ENCODE measurements at regions not wholly inside any gene's neighbourhood (a gene's known extent, or its start where the extent isn't known, plus 50 kb on each side); places are given as distances from the start of the nearest gene placed in this dataset.

DNA sequence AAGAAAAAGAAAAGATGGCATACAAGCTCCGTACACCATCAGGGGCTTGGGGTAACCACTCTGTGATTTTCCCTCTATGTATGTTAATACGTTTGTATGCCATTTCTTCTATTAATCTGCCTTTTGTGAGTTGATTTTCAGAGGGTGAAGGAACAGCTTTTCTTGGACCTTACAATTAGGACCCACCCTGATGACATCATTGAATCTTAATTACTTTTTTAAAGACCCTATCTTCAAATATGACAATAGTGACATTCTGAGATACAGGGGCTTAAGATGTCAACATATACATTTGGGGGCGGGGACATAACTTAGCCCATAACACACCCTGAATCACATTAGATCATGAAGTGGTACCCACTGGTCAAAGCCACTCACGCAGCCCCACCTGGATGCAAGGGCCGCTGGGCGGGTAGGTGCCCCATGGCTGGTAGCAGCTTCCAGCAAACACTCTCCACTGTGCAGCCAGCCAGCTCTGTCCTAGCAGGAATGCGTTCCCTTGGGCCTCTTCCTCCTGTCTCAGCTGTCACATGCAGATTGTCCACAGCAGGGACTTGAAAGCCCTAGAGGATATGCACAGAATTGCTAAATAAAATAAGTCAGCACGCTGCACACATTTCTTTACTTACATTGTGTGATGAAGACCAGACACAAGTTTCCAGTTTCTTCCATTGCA lies 74.5 kb downstream of the FOXF2 start:
- TF ChIP-seq, protein P1, sequence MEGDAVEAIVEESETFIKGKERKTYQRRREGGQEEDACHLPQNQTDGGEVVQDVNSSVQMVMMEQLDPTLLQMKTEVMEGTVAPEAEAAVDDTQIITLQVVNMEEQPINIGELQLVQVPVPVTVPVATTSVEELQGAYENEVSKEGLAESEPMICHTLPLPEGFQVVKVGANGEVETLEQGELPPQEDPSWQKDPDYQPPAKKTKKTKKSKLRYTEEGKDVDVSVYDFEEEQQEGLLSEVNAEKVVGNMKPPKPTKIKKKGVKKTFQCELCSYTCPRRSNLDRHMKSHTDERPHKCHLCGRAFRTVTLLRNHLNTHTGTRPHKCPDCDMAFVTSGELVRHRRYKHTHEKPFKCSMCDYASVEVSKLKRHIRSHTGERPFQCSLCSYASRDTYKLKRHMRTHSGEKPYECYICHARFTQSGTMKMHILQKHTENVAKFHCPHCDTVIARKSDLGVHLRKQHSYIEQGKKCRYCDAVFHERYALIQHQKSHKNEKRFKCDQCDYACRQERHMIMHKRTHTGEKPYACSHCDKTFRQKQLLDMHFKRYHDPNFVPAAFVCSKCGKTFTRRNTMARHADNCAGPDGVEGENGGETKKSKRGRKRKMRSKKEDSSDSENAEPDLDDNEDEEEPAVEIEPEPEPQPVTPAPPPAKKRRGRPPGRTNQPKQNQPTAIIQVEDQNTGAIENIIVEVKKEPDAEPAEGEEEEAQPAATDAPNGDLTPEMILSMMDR (IDR thresholded peaks at IDR 0.05), result no peak
- TF ChIP-seq POLR2A (IDR thresholded peaks at IDR 0.05), result no peak

Data from adrenal gland (tissue), 5 donors.